Subcutaneous abdominal adipose tissue (tissue), 5 donors: ENCODE measurements at regions not wholly inside any gene's neighbourhood (a gene's known extent, or its start where the extent isn't known, plus 50 kb on each side); places are given as distances from the start of the nearest gene placed in this dataset.

Experiments used
- H3K27ac ChIP-seq: one replicate; pipeline ENCODE4 v1.7.0; 2013; ENCODE audit warnings: low read depth, mild to moderate bottlenecking, inconsistent platforms, low read length, moderate library complexity
- H3K27me3 ChIP-seq, 5 donors: one replicate each; pipeline ENCODE4 v1.7.0; 2013; ENCODE audit warnings: low read length in 5 of 5, inconsistent platforms in 1 of 5; ENCODE audit not compliant: control insufficient read depth in 5 of 5, insufficient read depth in 4 of 5
- H3K36me3 ChIP-seq, 5 donors: one replicate each; pipeline ENCODE4 v1.7.0; 2013; ENCODE audit warnings: low read length in 5 of 5; ENCODE audit not compliant: control insufficient read depth in 5 of 5, insufficient read depth in 5 of 5
- H3K4me1 ChIP-seq, 5 donors: one replicate each; pipeline ENCODE4 v1.7.0; 2013; ENCODE audit warnings: low read length in 5 of 5, mild to moderate bottlenecking in 3 of 5, moderate library complexity in 1 of 5; ENCODE audit not compliant: control insufficient read depth in 5 of 5, insufficient read depth in 5 of 5
- H3K4me3 ChIP-seq, 5 donors: one replicate each; pipeline ENCODE4 v1.7.0; 2013; ENCODE audit warnings: low read length in 5 of 5, low read depth in 1 of 5
- H3K9ac ChIP-seq, 5 donors: one replicate each; pipeline ENCODE4 v1.7.0; 2013; ENCODE audit warnings: low read length in 5 of 5, mild to moderate bottlenecking in 4 of 5, moderate library complexity in 3 of 5
- H3K9me3 ChIP-seq, 5 donors: one replicate each; pipeline ENCODE4 v1.7.0; 2013; ENCODE audit warnings: low read length in 5 of 5; ENCODE audit not compliant: control insufficient read depth in 5 of 5
- donor health status: healthy.
- donor health status: healthy.
- donor health status: healthy.
- donor health status: healthy.
- donor health status: healthy.

- Histone ChIP-seq H3K27ac (no peak overlapping the region), H3K27me3 (peaks cover 0 to 4% (median 0%) of the 10 kb centered on the region in 5 donors), H3K4me1 (no peaks in the 10 kb centered on the region), H3K9me3 (peaks cover 0 to 4% (median 0%) of the 10 kb centered on the region in 5 donors), H3K9ac (no peak overlapping the region), H3K4me3 (no peak overlapping the region), H3K36me3 (no peaks in the 10 kb centered on the region)
These were observed 132.0 kb upstream of the RGPD4 start for GRCh38 chr2:107694667-107695066.

DNA sequence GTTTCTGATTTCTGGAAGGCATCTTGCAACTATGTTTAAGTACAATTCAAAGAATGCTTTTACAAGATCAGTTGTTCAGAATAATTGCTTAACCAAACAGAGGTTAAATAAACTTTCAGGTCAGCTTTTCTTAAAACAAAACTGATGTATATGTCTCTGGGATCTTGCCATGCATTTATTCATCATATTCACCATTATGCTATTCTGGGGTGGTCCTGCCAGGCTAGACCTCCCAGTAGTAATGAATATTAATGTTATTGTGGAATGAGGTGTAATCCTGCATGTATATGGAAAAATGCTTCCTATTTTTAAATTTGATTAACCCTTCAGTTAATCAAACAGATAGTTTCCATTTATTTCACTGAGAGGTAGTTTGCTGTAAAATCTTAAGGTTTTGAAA lies 129.3 kb upstream of the RGPD4 start:
- H3K27me3 ChIP-seq = peaks cover 0 to 4% (median 0%) of the 10 kb centered on the region in 5 donors
- no peak overlapping the region for H3K4me3 ChIP-seq
- no peaks in the 10 kb centered on the region for H3K36me3 ChIP-seq
- peaks cover 0 to 4% (median 0%) of the 10 kb centered on the region in 5 donors for H3K9me3 ChIP-seq
- no peaks in the 10 kb centered on the region for H3K4me1 ChIP-seq
- no peak overlapping the region for H3K9ac ChIP-seq
- no peak overlapping the region for H3K27ac ChIP-seq

DNA sequence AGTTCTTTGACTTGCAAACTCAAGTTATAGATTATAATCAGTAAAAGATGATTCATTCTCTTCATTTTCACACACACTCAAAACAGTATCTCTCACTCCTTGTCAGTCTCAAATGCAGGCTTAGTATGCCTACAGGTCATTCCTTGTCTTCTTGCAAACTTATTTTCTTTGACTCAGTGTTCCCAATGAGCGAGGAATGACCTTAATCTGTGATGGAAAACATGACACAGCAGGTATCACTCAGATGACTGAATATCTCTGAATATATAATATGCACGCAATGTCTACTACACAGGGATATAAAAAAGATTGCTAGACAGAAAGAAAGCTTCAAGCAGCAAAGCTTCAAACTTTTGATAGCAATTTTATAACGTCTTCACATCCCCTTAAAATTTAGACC lies 127.8 kb upstream of the RGPD4 start:
- H3K27ac ChIP-seq = no peak overlapping the region
- peaks cover 0 to 4% (median 0%) of the 10 kb centered on the region in 5 donors for H3K9me3 ChIP-seq
- H3K4me1 ChIP-seq = no peaks in the 10 kb centered on the region
- no peak overlapping the region for H3K4me3 ChIP-seq
- H3K9ac ChIP-seq = no peak overlapping the region
- no peaks in the 10 kb centered on the region for H3K36me3 ChIP-seq
- H3K27me3 ChIP-seq = peaks cover 0 to 4% (median 0%) of the 10 kb centered on the region in 5 donors

DNA sequence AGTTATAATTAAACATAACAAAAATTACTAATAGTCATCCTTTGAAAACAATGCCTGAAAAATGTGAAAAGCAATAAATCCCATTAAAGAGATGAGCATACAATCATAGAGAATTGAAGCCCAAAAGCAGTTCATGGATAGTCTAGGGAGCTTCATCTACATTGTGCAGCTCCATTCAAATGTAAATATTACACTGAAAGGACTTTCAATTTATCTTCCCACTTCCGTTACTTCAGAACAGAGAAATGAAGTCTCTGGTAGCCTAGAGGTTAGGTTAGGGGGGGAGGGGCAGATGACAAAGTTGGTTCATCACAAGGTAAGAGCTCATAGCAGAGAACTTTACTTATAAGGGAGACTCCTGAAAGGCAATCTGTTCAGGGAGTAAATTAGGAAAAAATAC lies 126.6 kb upstream of the RGPD4 start:
- H3K4me1 ChIP-seq = no peaks in the 10 kb centered on the region
- H3K36me3 ChIP-seq = no peaks in the 10 kb centered on the region
- H3K4me3 ChIP-seq = no peak overlapping the region
- no peaks in the 10 kb centered on the region for H3K9me3 ChIP-seq
- H3K9ac ChIP-seq = no peak overlapping the region
- H3K27me3 ChIP-seq = no peaks in the 10 kb centered on the region
- H3K27ac ChIP-seq = no peak overlapping the region

GRCh38 chr2:107711941-107712340 lies 114.8 kb upstream of the RGPD4 start:
- Histone ChIP-seq H3K9ac (no peak overlapping the region), H3K36me3 (no peaks in the 10 kb centered on the region), H3K27me3 (no peaks in the 10 kb centered on the region), H3K27ac (no peak overlapping the region), H3K4me1 (peaks cover 0 to 2% (median 0%) of the 10 kb centered on the region in 5 donors), H3K4me3 (no peak overlapping the region), H3K9me3 (no peaks in the 10 kb centered on the region)

GRCh38 chr2:107712857-107713256 lies 113.8 kb upstream of the RGPD4 start:
- Histone ChIP-seq H3K9me3 (no peaks in the 10 kb centered on the region), H3K4me3 (peak overlapping the region in 3 of 5 donors; percentile 31 to 53 (median 47)), H3K4me1 (peaks cover 0 to 2% (median 0%) of the 10 kb centered on the region in 5 donors), H3K27ac (no peak overlapping the region), H3K36me3 (no peaks in the 10 kb centered on the region), H3K9ac (no peak overlapping the region), H3K27me3 (no peaks in the 10 kb centered on the region)

GRCh38 chr2:107717661-107718060 lies 109.0 kb upstream of the RGPD4 start:
- no peak overlapping the region for H3K9ac ChIP-seq
- no peaks in the 10 kb centered on the region for H3K36me3 ChIP-seq
- peaks cover 0 to 2% (median 0%) of the 10 kb centered on the region in 5 donors for H3K4me1 ChIP-seq

DNA sequence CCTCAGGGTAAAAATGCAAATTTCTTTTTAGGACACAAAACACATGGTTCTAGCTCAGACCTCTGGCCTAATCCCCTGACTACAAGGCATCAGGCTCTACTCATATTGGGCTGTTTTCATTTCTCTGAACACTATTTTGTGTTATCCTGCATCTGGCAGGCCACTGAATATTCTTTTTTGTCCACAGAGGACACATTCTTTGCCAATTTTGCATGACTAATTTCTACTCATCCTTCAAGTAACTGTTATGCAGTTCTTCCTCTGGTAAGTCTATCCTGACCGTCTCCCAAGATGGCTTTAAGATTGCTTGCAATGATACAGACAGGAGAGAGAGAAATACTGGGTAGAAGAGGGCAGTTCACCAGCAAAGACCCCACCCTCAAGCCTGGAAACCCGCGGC lies 107.6 kb upstream of the RGPD4 start:
- no peaks in the 10 kb centered on the region for H3K27me3 ChIP-seq
- H3K27ac ChIP-seq = no peak overlapping the region
- H3K4me3 ChIP-seq = no peak overlapping the region
- no peaks in the 10 kb centered on the region for H3K36me3 ChIP-seq
- no peak overlapping the region for H3K9ac ChIP-seq
- H3K9me3 ChIP-seq = no peaks in the 10 kb centered on the region
- H3K4me1 ChIP-seq = no peaks in the 10 kb centered on the region

More at GRCh38 chr2:107717661-107718060, 109.0 kb upstream of the RGPD4 start:
- Histone ChIP-seq H3K4me3 (no peak overlapping the region), H3K9me3 (no peaks in the 10 kb centered on the region), H3K27me3 (no peaks in the 10 kb centered on the region), H3K27ac (no peak overlapping the region)

DNA sequence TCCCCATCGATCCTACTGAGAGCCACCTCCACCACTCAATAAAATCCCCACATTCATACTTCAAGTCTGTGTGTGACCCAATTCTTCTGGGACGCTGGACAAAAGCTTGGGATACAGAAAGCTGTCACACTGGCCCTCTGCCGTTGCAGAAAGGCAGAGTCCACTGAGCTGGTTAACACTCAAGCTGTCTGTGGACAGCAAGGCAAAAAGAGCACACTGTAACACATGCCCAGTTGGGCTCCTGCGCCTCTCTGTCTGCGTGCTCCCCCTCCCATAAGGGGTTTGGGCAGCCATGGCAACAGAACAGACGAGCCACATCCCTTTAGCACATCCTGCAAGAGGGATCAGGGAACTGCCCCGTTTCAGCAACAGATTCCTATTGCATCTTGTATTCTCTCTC lies 106.9 kb upstream of the RGPD4 start:
- Histone ChIP-seq H3K4me3 (no peak overlapping the region), H3K9ac (no peak overlapping the region), H3K36me3 (no peaks in the 10 kb centered on the region), H3K9me3 (no peaks in the 10 kb centered on the region), H3K27me3 (no peaks in the 10 kb centered on the region), H3K4me1 (no peaks in the 10 kb centered on the region), H3K27ac (no peak overlapping the region)

- H3K36me3 ChIP-seq = no peaks in the 10 kb centered on the region
- H3K4me3 ChIP-seq = no peak overlapping the region
- no peaks in the 10 kb centered on the region for H3K4me1 ChIP-seq
- no peak overlapping the region for H3K9ac ChIP-seq
- no peaks in the 10 kb centered on the region for H3K9me3 ChIP-seq
- no peaks in the 10 kb centered on the region for H3K27me3 ChIP-seq
- no peak overlapping the region for H3K27ac ChIP-seq
These were observed 105.5 kb upstream of the RGPD4 start for GRCh38 chr2:107721178-107721577.

- Histone ChIP-seq H3K36me3 (no peaks in the 10 kb centered on the region), H3K27ac (no peak overlapping the region), H3K27me3 (no peaks in the 10 kb centered on the region), H3K9me3 (no peaks in the 10 kb centered on the region), H3K9ac (no peak overlapping the region), H3K4me1 (no peaks in the 10 kb centered on the region), H3K4me3 (no peak overlapping the region)
These were observed 105.1 kb upstream of the RGPD4 start for GRCh38 chr2:107721586-107721985.
